Upper lobe of left lung (tissue), 4 donors: ENCODE measurements at regions not wholly inside any gene's neighbourhood (a gene's known extent, or its start where the extent isn't known, plus 50 kb on each side); places are given as distances from the start of the nearest gene placed in this dataset.

Source experiments
- CTCF ChIP-seq, 6 experiments: fragments of 450-650 bp in 4 of 6; fragments of 200-600 bp in 2 of 6; sonication (generic) in 2 of 6; IDR thresholded peaks; one replicate each; pipeline ENCODE4 v1.5.1; 2016 to 2019; ENCODE audit warnings: antibody characterized with exemption in 6 of 6
- EP300 ChIP-seq, 4 donors: sonication (generic); formaldehyde crosslinking; IDR thresholded peaks; one replicate each; pipeline ENCODE4 v1.5.1; 2017; ENCODE audit warnings: antibody characterized with exemption in 4 of 4, control low read depth in 2 of 4
- POLR2A ChIP-seq, 4 donors: fragments of 450-650 bp; IDR thresholded peaks; one replicate each; pipeline ENCODE4 v1.5.1; 2016 to 2017; ENCODE audit warnings: antibody characterized with exemption in 4 of 4, mild to moderate bottlenecking in 2 of 4
- POLR2AphosphoS5 ChIP-seq, 2 donors: sonication (generic); formaldehyde crosslinking; IDR thresholded peaks; one replicate each; pipeline ENCODE4 v1.5.1; 2017; ENCODE audit warnings: antibody characterized with exemption in 2 of 2

- no peak for TF ChIP-seq CTCF (IDR thresholded peaks at IDR 0.05)
- no peak for TF ChIP-seq POLR2A (IDR thresholded peaks at IDR 0.05)
- TF ChIP-seq EP300 (IDR thresholded peaks at IDR 0.05): no peak
- no peak for TF ChIP-seq POLR2AphosphoS5 (IDR thresholded peaks at IDR 0.05)
These were observed 1531.1 kb upstream of the LRRTM3 start for GRCh38 chr10:65394502-65395297.
